H9 (cell line): ENCODE measurements at regions not wholly inside any gene's neighbourhood (a gene's known extent, or its start where the extent isn't known, plus 50 kb on each side); places are given as distances from the start of the nearest gene placed in this dataset.

Experiments
- DNase-seq: peaks from one replicate; pipeline ENCODE4 v3.0.0-alpha.2; 2017
- H2AFZ ChIP-seq: one replicate; pipeline ENCODE4 v1.6.1; 2013; ENCODE audit warnings: mild to moderate bottlenecking, low read length, control low read depth, moderate library complexity
- H2AK5ac ChIP-seq: 2 replicates; pipeline ENCODE4 v1.6.1; 2013; ENCODE audit warnings: low read length, control low read depth, mixed read lengths; ENCODE audit not compliant: insufficient read length
- H2BK120ac ChIP-seq: one replicate; pipeline ENCODE4 v1.6.1; 2013; ENCODE audit warnings: low read depth, mild to moderate bottlenecking, low read length, control low read depth, inconsistent platforms; ENCODE audit not compliant: poor library complexity, severe bottlenecking
- H2BK12ac ChIP-seq: 2 replicates; pipeline ENCODE4 v1.6.1; 2013; ENCODE audit warnings: low read length, control low read depth, mixed read lengths, low read depth; ENCODE audit not compliant: insufficient read length
- H2BK15ac ChIP-seq: 2 replicates; pipeline ENCODE4 v1.6.1; 2013; ENCODE audit warnings: low read depth, low read length, control low read depth
- H2BK20ac ChIP-seq: one replicate; pipeline ENCODE4 v1.6.1; 2013; ENCODE audit warnings: low read depth, mild to moderate bottlenecking, low read length, control low read depth, inconsistent platforms; ENCODE audit not compliant: poor library complexity, severe bottlenecking
- H2BK5ac ChIP-seq: 2 replicates; pipeline ENCODE4 v1.6.1; 2013; ENCODE audit warnings: low read length, control low read depth, mixed read lengths; ENCODE audit not compliant: insufficient read length
- H3K14ac ChIP-seq: 2 replicates; pipeline ENCODE4 v1.6.1; 2013; ENCODE audit warnings: low read length, control low read depth; ENCODE audit not compliant: insufficient read depth
- H3K18ac ChIP-seq: 2 replicates; pipeline ENCODE4 v1.6.1; 2013; ENCODE audit warnings: low read depth, mild to moderate bottlenecking, mixed read lengths, low read length, control low read depth; ENCODE audit not compliant: insufficient read length
- H3K23ac ChIP-seq: 2 replicates; pipeline ENCODE4 v1.6.1; 2013; ENCODE audit warnings: low read length, control low read depth, mixed read lengths, low read depth; ENCODE audit not compliant: insufficient read length
- H3K23me2 ChIP-seq: 2 replicates; pipeline ENCODE4 v1.6.1; 2013; ENCODE audit warnings: low read depth, mild to moderate bottlenecking, mixed read lengths, low read length, control low read depth; ENCODE audit not compliant: insufficient read length, poor library complexity, severe bottlenecking
- H3K27ac ChIP-seq: 2 replicates; pipeline ENCODE4 v1.5.1; 2013; ENCODE audit warnings: low read length, control low read depth, mixed read lengths, low read depth; ENCODE audit not compliant: insufficient read length
- H3K27me3 ChIP-seq: 2 replicates; pipeline ENCODE4 v1.6.1; 2013; ENCODE audit warnings: low read length, control low read depth, inconsistent platforms; ENCODE audit not compliant: insufficient read depth
- H3K4ac ChIP-seq: 2 replicates; pipeline ENCODE4 v1.6.1; 2013; ENCODE audit warnings: low read depth, mild to moderate bottlenecking, control low read depth, inconsistent platforms, low read length, moderate library complexity
- H3K4me1 ChIP-seq: 2 replicates; pipeline ENCODE4 v1.6.1; 2013; ENCODE audit warnings: low read length, control low read depth, inconsistent platforms; ENCODE audit not compliant: insufficient read depth
- H3K4me2 ChIP-seq: 2 replicates; pipeline ENCODE4 v1.6.1; 2013; ENCODE audit warnings: low read length, control low read depth, mixed read lengths; ENCODE audit not compliant: insufficient read length, insufficient read depth
- H3K56ac ChIP-seq: 2 replicates; pipeline ENCODE4 v1.6.1; 2013; ENCODE audit warnings: low read depth, mild to moderate bottlenecking, mixed read lengths, low read length, control low read depth; ENCODE audit not compliant: insufficient read length
- H3K79me1 ChIP-seq: 2 replicates; pipeline ENCODE4 v1.6.1; 2013; ENCODE audit warnings: low read depth, mild to moderate bottlenecking, moderate library complexity, low read length, control low read depth, inconsistent platforms; ENCODE audit not compliant: insufficient read depth, poor library complexity, severe bottlenecking
- H3K79me2 ChIP-seq: 2 replicates; pipeline ENCODE4 v1.6.1; 2013; ENCODE audit warnings: low read length, control low read depth, inconsistent platforms; ENCODE audit not compliant: insufficient read depth
- H3K9ac ChIP-seq: 2 replicates; pipeline ENCODE4 v1.6.1; 2013; ENCODE audit warnings: low read length, control low read depth, mixed read lengths; ENCODE audit not compliant: insufficient read length; ENCODE audit errors: extremely low read depth
- H3K9me3 ChIP-seq: one replicate; pipeline ENCODE4 v1.6.1; 2013; ENCODE audit warnings: low read depth, low read length, inconsistent platforms; ENCODE audit not compliant: control insufficient read depth
- H3T11ph ChIP-seq: one replicate; pipeline ENCODE4 v1.6.1; 2013; ENCODE audit warnings: mild to moderate bottlenecking, low read length, control low read depth, inconsistent platforms
- H4K20me1 ChIP-seq: one replicate; pipeline ENCODE4 v1.6.1; 2013; ENCODE audit not compliant: control insufficient read depth, insufficient read length, insufficient read depth
- H4K5ac ChIP-seq: 2 replicates; pipeline ENCODE4 v1.6.1; 2013; ENCODE audit warnings: low read depth, mild to moderate bottlenecking, mixed read lengths, low read length, control low read depth; ENCODE audit not compliant: insufficient read length
- H4K8ac ChIP-seq: replicated peaks from 2 replicates; pipeline ENCODE4 v1.6.1; 2013; ENCODE audit warnings: low read length, control low read depth, mixed read lengths, low read depth; ENCODE audit not compliant: insufficient read length
- H4K91ac ChIP-seq: 2 replicates; pipeline ENCODE4 v1.6.1; 2013; ENCODE audit warnings: low read depth, mild to moderate bottlenecking, moderate library complexity, mixed read lengths, low read length, control low read depth; ENCODE audit not compliant: insufficient read length
- H3K27ac Mint-ChIP-seq, 3 experiments: 2 replicates in 2 of 3; 3 replicates in 1 of 3; pipeline ENCODE4 v1.8.0; 2020 to 2021; ENCODE audit warnings: mixed read lengths in 3 of 3, mild to moderate bottlenecking in 1 of 3, moderate library complexity in 1 of 3
- H3K27me3 Mint-ChIP-seq: 2 replicates; pipeline ENCODE4 v1.8.0; 2021; ENCODE audit warnings: low read depth, mild to moderate bottlenecking, moderate library complexity, mixed read lengths
- H3K36me3 Mint-ChIP-seq, 3 experiments: 2 replicates in 2 of 3; 3 replicates in 1 of 3; pipeline ENCODE4 v1.8.0; 2020 to 2021; ENCODE audit warnings: low read depth in 3 of 3, mixed read lengths in 3 of 3; ENCODE audit not compliant: insufficient read depth in 1 of 3
- H3K4me1 Mint-ChIP-seq, 2 experiments: 2 replicates each; pipeline ENCODE4 v1.8.0; 2020; ENCODE audit warnings: mixed read lengths in 2 of 2
- H3K4me3 Mint-ChIP-seq, 2 experiments: 2 replicates in 1 of 2; 3 replicates in 1 of 2; pipeline ENCODE4 v1.8.0; 2020 to 2021; ENCODE audit warnings: mild to moderate bottlenecking in 2 of 2, mixed read lengths in 2 of 2, moderate library complexity in 1 of 2
- H3K9me3 Mint-ChIP-seq, 2 experiments: 2 replicates in 1 of 2; 3 replicates in 1 of 2; pipeline ENCODE4 v1.8.0; 2020; ENCODE audit warnings: mild to moderate bottlenecking in 2 of 2, mixed read lengths in 2 of 2, moderate library complexity in 1 of 2
- WGBS: extraction: QIAGEN DNeasy Blood & Tissue Kit; methylation state at CpG from one replicate; pipeline ENCODE4 v1.1.7; 2013; ENCODE audit warnings: missing lambda C conversion rate, low lambda C conversion rate, mixed read lengths; ENCODE audit not compliant: insufficient read length; ENCODE audit errors: extremely low coverage; 5-methylcytosine and 5-hydroxymethylcytosine counted together
- TF ChIP-seq, protein P1 (sequence below): fragments of 200-600 bp; sonication (generic); conservative IDR thresholded peaks from 3 replicates; pipeline ENCODE4 v1.8.0; 2021; ENCODE audit warnings: antibody characterized with exemption, mild to moderate bottlenecking

DNA sequence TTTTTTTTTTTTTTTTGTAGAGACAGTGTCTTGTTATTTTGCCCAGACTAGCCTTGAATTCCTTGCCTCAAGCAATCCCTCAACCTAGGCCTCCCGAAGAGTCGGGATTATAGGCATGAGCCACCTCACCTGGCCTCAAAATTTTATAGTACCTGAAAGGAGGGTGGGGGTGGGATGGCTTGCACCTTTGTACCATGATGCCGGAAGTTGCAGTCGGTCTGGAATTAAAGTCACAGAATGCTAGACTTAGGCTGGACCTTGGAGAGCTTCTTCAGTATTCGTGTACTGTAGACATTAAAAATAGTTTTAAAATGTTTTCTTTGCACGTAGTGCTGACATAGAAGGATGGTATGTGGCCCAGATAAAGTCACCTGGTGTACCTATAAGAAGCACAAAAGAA, 280.9 kb downstream of the STIM2 start:
- no peak overlapping the region for H3K56ac ChIP-seq
- no peak overlapping the region for H4K5ac ChIP-seq
- no peaks in the 10 kb centered on the region for H3K79me2 ChIP-seq
- H3K9me3 ChIP-seq, result no peaks in the 10 kb centered on the region
- H3K27me3 ChIP-seq, result no peaks in the 10 kb centered on the region
- H3K9ac ChIP-seq, result no peak overlapping the region
- no peak overlapping the region for H2AK5ac ChIP-seq
- peaks cover 11 to 22% of the 10 kb centered on the region in 2 experiments for H3K4me1 Mint-ChIP-seq
- H2BK5ac ChIP-seq, result no peak overlapping the region
- no peak overlapping the region for H3K27ac ChIP-seq
- TF ChIP-seq, protein P1, sequence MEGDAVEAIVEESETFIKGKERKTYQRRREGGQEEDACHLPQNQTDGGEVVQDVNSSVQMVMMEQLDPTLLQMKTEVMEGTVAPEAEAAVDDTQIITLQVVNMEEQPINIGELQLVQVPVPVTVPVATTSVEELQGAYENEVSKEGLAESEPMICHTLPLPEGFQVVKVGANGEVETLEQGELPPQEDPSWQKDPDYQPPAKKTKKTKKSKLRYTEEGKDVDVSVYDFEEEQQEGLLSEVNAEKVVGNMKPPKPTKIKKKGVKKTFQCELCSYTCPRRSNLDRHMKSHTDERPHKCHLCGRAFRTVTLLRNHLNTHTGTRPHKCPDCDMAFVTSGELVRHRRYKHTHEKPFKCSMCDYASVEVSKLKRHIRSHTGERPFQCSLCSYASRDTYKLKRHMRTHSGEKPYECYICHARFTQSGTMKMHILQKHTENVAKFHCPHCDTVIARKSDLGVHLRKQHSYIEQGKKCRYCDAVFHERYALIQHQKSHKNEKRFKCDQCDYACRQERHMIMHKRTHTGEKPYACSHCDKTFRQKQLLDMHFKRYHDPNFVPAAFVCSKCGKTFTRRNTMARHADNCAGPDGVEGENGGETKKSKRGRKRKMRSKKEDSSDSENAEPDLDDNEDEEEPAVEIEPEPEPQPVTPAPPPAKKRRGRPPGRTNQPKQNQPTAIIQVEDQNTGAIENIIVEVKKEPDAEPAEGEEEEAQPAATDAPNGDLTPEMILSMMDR, result no peak
- no peaks in the 10 kb centered on the region for H3K23me2 ChIP-seq
- H2BK20ac ChIP-seq, result no peak overlapping the region
- no peak overlapping the region for H3K4me3 Mint-ChIP-seq
- peaks cover 6 to 25% (median 24%) of the 10 kb centered on the region in 3 experiments for H3K36me3 Mint-ChIP-seq
- peaks cover 6% of the 10 kb centered on the region for H3K4me1 ChIP-seq
- H3K23ac ChIP-seq, result no peak overlapping the region
- WGBS, result no CpG with 5 or more reads among the region's 6 CpGs
- no peak overlapping the region for H3K4me2 ChIP-seq
- H2BK120ac ChIP-seq, result no peak overlapping the region
- no peak overlapping the region for H4K8ac ChIP-seq
- no peak for DNase-seq
- H2AFZ ChIP-seq, result no peak overlapping the region
- no peak overlapping the region for H4K91ac ChIP-seq
- no peak overlapping the region for H3K4ac ChIP-seq
- H3K14ac ChIP-seq, result no peak overlapping the region
- no peak overlapping the region for H3K18ac ChIP-seq
- no peaks in the 10 kb centered on the region for H4K20me1 ChIP-seq
- no peak overlapping the region for H2BK12ac ChIP-seq
- H3K27me3 Mint-ChIP-seq, result no peaks in the 10 kb centered on the region; the same call in 1 of the 2 replicates
- H3T11ph ChIP-seq, result no peak overlapping the region
- no peak overlapping the region for H3K27ac Mint-ChIP-seq
- H3K79me1 ChIP-seq, result no peaks in the 10 kb centered on the region
- peaks cover 21 to 27% of the 10 kb centered on the region in 2 experiments for H3K9me3 Mint-ChIP-seq
- no peak overlapping the region for H2BK15ac ChIP-seq
